ENCODE measurements at regions not wholly inside any gene's neighbourhood (a gene's known extent, or its start where the extent isn't known, plus 50 kb on each side); places are given as distances from the start of the nearest gene placed in this dataset.

DNA sequence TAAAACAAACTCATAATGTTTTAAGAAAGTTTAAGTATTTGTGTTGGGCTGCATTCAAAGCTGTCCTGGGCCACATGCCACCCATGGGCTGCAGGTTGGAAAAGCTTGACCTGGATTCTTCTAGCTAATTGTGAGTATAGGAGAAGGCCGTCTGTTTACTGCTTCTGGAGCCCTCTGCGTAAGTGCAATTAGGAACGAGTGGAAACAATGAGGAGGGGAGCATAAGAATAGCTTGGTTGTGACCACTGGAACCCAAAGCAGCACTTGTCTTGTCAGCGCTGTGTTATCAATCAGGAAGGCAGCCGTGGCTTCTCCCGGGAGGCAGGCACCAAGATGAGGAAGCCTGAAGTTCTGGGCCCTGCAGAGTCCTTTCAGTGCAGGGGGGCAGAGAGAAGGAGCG, 110.4 kb upstream of the MBNL2 start:
- DNase-seq, result no peak

DNA sequence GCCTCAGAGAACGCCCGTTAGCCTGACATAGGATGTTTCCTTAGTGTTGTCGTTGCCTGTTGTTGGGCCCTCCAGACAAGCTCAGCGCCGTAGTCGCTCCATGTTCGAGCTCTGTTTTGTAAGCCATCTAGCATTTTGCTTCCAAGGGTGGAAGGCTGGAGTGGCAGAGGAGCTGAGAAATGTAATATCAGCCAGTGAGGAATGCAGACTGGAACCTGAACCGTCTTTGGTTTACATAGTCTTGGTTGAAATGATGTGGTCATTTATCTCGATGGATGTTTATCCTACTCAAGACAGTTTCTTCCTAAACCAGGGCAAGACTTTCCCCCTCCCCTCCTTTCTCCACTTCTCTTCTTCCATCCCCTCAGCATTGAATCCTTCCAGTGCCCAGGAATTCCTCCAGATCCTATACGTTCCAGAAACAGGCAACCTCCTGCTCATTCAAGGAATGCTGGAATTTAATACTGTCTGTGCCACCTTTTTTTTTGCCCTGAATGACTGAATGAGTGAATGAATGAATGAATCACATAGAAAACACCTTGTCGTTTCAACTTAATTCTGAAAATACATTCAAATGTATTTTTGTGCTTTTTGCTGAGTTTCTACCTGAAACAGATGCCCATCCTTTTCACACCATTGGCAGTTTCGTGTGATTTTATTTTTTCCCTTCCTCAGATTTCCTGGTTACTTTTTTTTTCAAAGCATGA, 109.5 kb upstream of the MBNL2 start:
- peak; percentile 32 for DNase-seq

GRCh38 chr13:97113231-97114001, 108.7 kb upstream of the MBNL2 start:
- DNase-seq, result no peak

- DNase-seq, result no peak
These were observed 107.5 kb upstream of the MBNL2 start for GRCh38 chr13:97114651-97115050.

- peak; percentile 42 for DNase-seq
These were observed 105.4 kb upstream of the MBNL2 start for GRCh38 chr13:97116754-97117153.

DNA sequence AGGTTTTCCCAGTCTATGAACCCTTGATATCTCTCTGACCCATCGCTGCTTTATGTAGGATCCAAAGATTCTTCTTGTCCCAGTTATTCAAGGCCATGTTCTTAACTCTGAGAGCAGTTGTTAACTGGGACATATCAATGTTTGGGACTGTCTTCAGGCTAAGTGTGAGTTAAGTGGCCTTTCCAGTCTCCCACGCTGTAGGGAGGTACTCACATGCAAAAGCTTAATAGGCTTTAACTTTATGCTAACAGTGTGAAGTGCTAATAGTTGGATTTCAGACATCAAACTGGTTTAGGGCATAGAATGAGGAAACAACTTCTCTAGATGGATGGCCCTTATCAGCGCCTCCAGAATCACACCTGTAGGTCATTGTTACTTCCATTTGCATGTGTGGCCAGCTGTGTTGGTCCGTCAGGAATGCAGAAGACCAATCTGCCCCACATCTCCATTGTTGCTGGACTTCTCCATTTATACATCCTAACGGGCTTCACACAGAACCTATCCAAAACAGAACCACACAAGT, 104.7 kb upstream of the MBNL2 start:
- DNase-seq, result no peak

- DNase-seq, result no peak
These were observed 102.2 kb upstream of the MBNL2 start for GRCh38 chr13:97119943-97120342.

DNA sequence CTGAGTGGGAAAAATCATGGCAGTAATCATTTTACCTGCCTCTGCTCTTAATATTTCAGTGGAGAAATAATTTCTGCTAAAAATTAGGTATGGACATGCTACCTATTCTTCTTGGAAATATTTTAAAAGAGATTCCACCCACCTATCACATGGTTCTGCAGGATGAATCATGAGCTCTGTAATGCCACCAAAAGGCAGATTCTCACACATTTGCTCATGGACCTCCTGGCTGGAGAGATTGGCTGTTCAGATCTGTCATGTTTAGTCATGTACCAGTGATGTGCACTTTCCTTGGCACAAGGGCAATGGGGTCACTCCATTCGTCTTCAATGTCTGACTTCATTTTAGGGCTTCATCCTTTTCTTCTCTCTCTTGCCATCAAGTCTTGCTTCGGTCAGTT, 101.8 kb upstream of the MBNL2 start:
- DNase-seq, result no peak

DNA sequence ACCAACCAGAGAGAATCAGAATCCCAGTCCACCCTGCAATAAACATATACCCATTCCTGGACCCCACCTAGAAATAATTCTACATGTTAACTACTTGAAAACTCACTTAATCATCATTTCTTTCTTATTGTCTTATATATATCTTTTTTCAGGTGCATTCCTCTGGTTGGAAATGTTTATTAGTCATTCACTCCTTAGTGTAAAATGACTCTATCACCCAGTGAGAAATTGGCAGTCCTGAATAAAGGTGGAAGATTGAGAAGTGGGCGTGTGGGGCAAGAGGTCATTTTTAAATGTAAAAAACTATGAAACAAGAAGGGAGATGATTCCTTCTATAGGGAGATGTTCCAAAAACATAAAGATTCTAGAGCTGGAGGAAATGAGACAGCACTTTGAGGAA, 101.2 kb upstream of the MBNL2 start:
- no peak for DNase-seq

GRCh38 chr13:97121894-97122293, 100.2 kb upstream of the MBNL2 start:
- DNase-seq, result no peak

- peak; percentile 78 for DNase-seq
These were observed 99.6 kb upstream of the MBNL2 start for GRCh38 chr13:97122381-97122996.

GRCh38 chr13:97124206-97124605, 97.9 kb upstream of the MBNL2 start:
- DNase-seq, result no peak

DNA sequence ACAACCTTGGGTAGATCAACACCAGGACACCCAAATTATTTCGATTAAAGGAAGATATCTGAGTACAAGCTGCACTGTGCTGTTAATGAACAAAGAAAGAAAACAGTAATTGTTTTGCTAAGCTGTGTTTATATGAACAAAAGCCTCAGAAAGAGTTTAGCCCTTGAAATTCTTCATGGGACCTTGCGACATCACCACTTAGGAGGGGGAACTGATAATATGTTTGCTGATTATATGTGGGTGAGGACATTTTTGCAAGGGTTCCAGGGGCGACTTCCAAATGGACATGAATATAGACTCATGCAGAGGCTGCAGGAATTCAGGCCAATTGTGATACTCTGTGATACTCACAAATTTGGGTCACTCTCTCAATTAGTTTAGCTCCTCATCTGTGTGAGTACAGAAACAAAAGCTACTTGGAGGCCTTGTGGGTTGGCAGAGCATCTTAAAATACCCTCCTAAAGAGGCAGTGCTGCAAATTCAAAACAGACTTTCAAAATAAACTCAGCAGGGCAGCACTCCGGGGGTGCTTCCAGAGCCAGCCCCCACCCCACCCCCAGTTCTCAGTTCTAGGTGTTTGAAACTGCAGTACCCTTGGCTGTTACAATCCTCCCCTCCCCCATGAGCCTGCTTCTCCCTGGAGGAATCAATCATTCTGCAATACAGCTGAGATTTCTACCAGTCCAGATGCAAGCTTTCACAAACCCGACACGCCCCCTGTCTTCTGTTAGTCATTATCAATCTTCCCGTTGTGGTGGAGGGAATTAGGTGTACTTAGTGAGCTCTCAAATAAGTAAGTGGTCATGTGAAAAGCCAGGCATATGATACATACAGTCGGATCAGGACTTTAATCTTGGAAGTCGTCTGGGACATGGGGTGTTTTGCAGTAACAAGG, 97.0 kb upstream of the MBNL2 start:
- DNase-seq, result no peak

- no peak for DNase-seq
These were observed 96.1 kb upstream of the MBNL2 start for GRCh38 chr13:97125810-97126738.

- DNase-seq, result no peak
These were observed 94.3 kb upstream of the MBNL2 start for GRCh38 chr13:97127842-97128241.

DNA sequence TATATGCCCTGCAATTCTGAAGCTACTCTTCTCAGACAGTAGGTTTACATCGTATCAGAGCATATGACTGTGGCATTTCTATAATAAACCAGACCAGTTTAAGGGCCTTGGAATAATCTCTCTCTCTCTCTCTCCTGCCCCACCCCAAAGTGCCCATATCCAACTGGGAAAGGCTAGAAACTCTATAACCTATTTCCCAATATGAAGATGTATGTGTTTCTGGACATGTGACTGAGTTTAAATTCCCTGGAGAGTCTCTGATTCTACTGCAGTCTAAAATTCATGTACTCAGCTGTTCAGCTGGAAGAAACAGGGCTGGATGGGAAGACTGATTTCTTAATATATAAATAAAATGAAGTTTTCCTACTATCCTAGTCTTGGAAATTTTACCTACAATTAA, 91.9 kb upstream of the MBNL2 start:
- DNase-seq, result no peak

- no peak for DNase-seq
These were observed 90.7 kb upstream of the MBNL2 start for GRCh38 chr13:97131447-97131846.

DNA sequence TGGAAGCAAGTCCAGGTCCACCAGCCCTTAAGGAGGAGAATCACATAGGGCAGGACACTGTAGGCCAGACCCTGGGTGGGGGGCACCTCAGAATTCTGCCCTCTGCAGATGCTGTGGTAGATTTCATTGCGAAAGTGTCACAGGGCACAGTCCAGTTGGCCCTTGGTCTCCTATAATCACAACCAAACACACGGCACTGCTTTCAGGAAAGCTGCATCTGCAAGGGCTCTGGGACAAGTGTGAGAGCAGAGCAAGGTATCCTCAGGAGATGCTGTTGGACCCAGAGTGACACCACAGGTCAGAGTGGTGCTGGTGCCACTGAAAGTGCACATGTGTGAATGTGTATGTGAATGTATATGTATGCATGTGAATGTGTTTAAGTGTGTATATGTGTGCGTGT, 88.6 kb upstream of the MBNL2 start:
- no peak for DNase-seq

- no peak for DNase-seq
These were observed 88.2 kb upstream of the MBNL2 start for GRCh38 chr13:97133955-97134354.

DNA sequence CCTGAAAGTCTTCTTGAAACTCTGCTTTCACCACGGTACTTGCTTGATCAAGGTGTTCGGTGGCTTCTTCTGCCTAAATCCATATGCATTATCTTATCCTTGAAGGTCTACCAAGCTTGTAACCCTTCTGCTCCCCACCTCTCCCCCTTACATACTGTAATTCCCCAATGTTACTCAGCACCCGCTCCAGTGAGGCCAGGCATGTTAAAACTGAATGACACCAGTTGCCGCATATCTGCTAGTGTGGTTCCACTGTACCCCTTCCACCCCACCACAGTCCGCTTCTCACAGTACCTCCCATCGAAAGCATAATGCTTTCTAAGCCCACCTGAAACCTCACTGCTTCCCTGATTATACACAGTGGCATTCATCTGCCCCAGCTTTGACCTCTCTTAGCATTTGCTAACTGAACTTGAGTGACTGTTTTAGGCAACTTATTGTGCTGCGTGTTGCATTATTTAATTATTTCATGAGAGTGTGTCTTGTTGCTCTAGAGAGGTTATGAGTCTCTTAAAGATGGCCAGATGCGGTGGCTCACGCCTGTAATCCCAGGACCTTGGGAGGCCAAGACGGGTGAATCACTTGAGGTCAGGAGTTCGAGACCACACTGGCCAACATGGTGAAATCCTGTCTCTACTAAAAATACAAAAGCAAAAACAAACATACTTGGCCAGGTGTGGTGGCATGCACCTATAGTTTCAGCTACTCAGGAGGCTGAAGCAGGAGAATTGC, 87.6 kb upstream of the MBNL2 start:
- no peak for DNase-seq

DNA sequence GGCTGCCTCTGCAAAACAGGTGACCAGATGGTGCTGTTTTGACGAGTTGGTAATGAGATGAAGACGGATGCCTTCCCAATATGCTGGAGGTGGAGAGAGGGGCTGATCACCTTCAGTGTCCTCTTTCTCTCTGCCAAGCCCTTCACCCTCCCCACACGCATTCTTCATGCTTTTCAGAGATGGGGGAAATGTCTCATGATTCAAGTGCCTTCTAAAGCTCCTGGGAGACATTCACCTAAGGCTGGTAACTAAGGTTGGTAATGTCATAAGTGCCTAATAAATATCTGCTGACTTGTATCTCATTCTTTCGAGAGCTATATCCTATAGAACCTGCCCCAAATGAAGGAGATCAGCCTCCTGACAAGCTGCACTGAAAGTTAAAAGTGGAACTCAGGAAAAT, 86.2 kb upstream of the MBNL2 start:
- no peak for DNase-seq

Measured in kidney glomerular epithelial cell (primary cell).